IMR-90 (cell line): ENCODE measurements at regions not wholly inside any gene's neighbourhood (a gene's known extent, or its start where the extent isn't known, plus 50 kb on each side); places are given as distances from the start of the nearest gene placed in this dataset.
"Not testable (repeated sequence)": the region's sequence is repeated elsewhere in the genome, so short reads cannot be mapped to it uniquely, and the experiment has no call there.

Experiments
- ATAC-seq: fragments of 200-7000 bp; cut with Tn5 transposase; 2 replicates; pipeline ENCODE4 v1.9.1; 2020; ENCODE audit warnings: low read depth, mild to moderate bottlenecking, moderate library complexity
- BruUV-seq: library from RNA; stranded (reverse); fragments of 400-500 nt; replicated peaks from 2 replicates; lab custom pipeline; 2021; lab: Mats Ljungman, UMichigan
- CTCF ChIA-PET: fragments of 300-600 bp; formaldehyde crosslinking; extraction: SDS; loops from one replicate; lab custom pipeline; 2021; ENCODE audit warnings: antibody characterized with exemption; lab: Yijun Ruan, JAX
- POLR2A ChIA-PET: fragments of 300-600 bp; sonication (Branson Sonifier 250); formaldehyde crosslinking; loops from one replicate; lab custom pipeline; 2022; ENCODE audit warnings: antibody characterized with exemption; ENCODE audit not compliant: unreplicated experiment; lab: Charles Lee
- DNase-seq: peaks from one replicate; pipeline ENCODE4 v3.0.0; 2013
- H2AFZ ChIP-seq: replicated peaks from 2 replicates; pipeline ENCODE3; 2013; ENCODE audit warnings: low read length, mild to moderate bottlenecking; ENCODE audit not compliant: poor library complexity
- H2AK5ac ChIP-seq: 2 replicates; pipeline ENCODE4 v1.6.1; 2013; ENCODE audit warnings: low read depth, low read length, inconsistent platforms
- H2AK9ac ChIP-seq: replicated peaks from 2 replicates; pipeline ENCODE3; 2013; ENCODE audit warnings: mild to moderate bottlenecking, low read depth, low read length, moderate library complexity; ENCODE audit not compliant: poor library complexity
- H2BK120ac ChIP-seq: 2 replicates; pipeline ENCODE4 v1.6.1; 2013; ENCODE audit warnings: low read depth, low read length, inconsistent platforms
- H2BK15ac ChIP-seq: 3 replicates; pipeline ENCODE4 v1.6.1; 2013; ENCODE audit warnings: low read depth, low read length, inconsistent platforms
- H2BK20ac ChIP-seq: 2 replicates; pipeline ENCODE4 v1.6.1; 2013; ENCODE audit warnings: low read depth, mild to moderate bottlenecking, inconsistent platforms, low read length, moderate library complexity
- H2BK5ac ChIP-seq: 2 replicates; pipeline ENCODE4 v1.6.1; 2013; ENCODE audit warnings: mild to moderate bottlenecking, low read depth, low read length, inconsistent platforms; ENCODE audit not compliant: poor library complexity, severe bottlenecking
- H3K14ac ChIP-seq: replicated peaks from 2 replicates; pipeline ENCODE4 v1.6.1; 2013; ENCODE audit warnings: low read depth, low read length, inconsistent platforms
- H3K18ac ChIP-seq: 2 replicates; pipeline ENCODE4 v1.6.1; 2013; ENCODE audit warnings: low read depth, low read length, control low read depth
- H3K23ac ChIP-seq: 2 replicates; pipeline ENCODE4 v1.6.1; 2013; ENCODE audit warnings: low read depth, low read length, inconsistent platforms
- H3K27ac ChIP-seq: 2 replicates; pipeline ENCODE4 v1.5.1; 2013; ENCODE audit warnings: mild to moderate bottlenecking, control low read depth, low read length; ENCODE audit not compliant: insufficient read depth
- H3K27me3 ChIP-seq: 2 replicates; pipeline ENCODE4 v1.6.1; 2013; ENCODE audit warnings: low read length; ENCODE audit not compliant: control insufficient read depth, insufficient read depth
- H3K36me3 ChIP-seq: 2 replicates; pipeline ENCODE4 v1.6.1; 2013; ENCODE audit warnings: low read length, mixed read lengths; ENCODE audit not compliant: control insufficient read depth, insufficient read depth
- H3K4ac ChIP-seq: 2 replicates; pipeline ENCODE4 v1.6.1; 2013; ENCODE audit warnings: low read depth, low read length, inconsistent platforms
- H3K4me1 ChIP-seq: 2 replicates; pipeline ENCODE4 v1.6.1; 2013; ENCODE audit warnings: low read length, mixed read lengths; ENCODE audit not compliant: control insufficient read depth, insufficient read depth
- H3K4me2 ChIP-seq: 2 replicates; pipeline ENCODE4 v1.6.1; 2013; ENCODE audit warnings: low read depth, mild to moderate bottlenecking, control low read depth, low read length, moderate library complexity
- H3K4me3 ChIP-seq: 2 replicates; pipeline ENCODE4 v1.5.1; 2013; ENCODE audit warnings: low read depth, mild to moderate bottlenecking, control low read depth, low read length, moderate library complexity; ENCODE audit not compliant: insufficient read depth
- H3K56ac ChIP-seq: 2 replicates; pipeline ENCODE4 v1.6.1; 2013; ENCODE audit warnings: low read length, inconsistent platforms; ENCODE audit not compliant: insufficient read depth; ENCODE audit errors: extremely low read depth
- H3K79me1 ChIP-seq, 2 experiments: 2 replicates each; pipeline ENCODE4 v1.6.1; 2013; ENCODE audit warnings: low read length in 2 of 2, inconsistent platforms in 1 of 2, low read depth in 1 of 2
- H3K9ac ChIP-seq: 2 replicates; pipeline ENCODE4 v1.6.1; 2013; ENCODE audit warnings: low read depth, low read length, control low read depth
- H3K9me1 ChIP-seq: 2 replicates; pipeline ENCODE4 v1.6.1; 2013; ENCODE audit warnings: low read length, inconsistent platforms; ENCODE audit not compliant: insufficient read depth
- H3K9me3 ChIP-seq: 2 replicates; pipeline ENCODE4 v1.6.1; 2013; ENCODE audit warnings: low read length; ENCODE audit not compliant: control insufficient read depth, insufficient read depth
- H4K20me1 ChIP-seq: 2 replicates; pipeline ENCODE4 v1.6.1; 2013; ENCODE audit warnings: low read length, inconsistent platforms; ENCODE audit not compliant: insufficient read depth
- H4K5ac ChIP-seq: 2 replicates; pipeline ENCODE4 v1.6.1; 2013; ENCODE audit warnings: mild to moderate bottlenecking, low read depth, low read length, control low read depth
- H4K8ac ChIP-seq, 2 experiments: 2 replicates each; pipeline ENCODE4 v1.6.1; 2013; ENCODE audit warnings: low read depth in 2 of 2, low read length in 2 of 2, control low read depth in 1 of 2, inconsistent platforms in 1 of 2
- H4K91ac ChIP-seq: 2 replicates; pipeline ENCODE4 v1.6.1; 2013; ENCODE audit warnings: low read depth, low read length, inconsistent platforms; ENCODE audit not compliant: insufficient read depth
- WGBS, 2 experiments: methylation state at CpG; one replicate each; pipeline versions ENCODE4 v1.1.5 to v1.1.7; 2013; ENCODE audit warnings: missing lambda C conversion rate in 2 of 2; ENCODE audit not compliant: insufficient read length in 1 of 2; ENCODE audit errors: extremely low coverage in 2 of 2; 5-methylcytosine and 5-hydroxymethylcytosine counted together
- dilution Hi-C: fragments of 300-500 bp; cut with HindIII; formaldehyde crosslinking; loops from one replicate; pipeline ENCODE4 v1.14.3; 2018; ENCODE audit warnings: low sequenced_read_pairs; ENCODE audit not compliant: unreplicated experiment
- in situ Hi-C: fragments of 300-500 bp; cut with MboI; formaldehyde crosslinking; loops from 3 replicates; pipeline ENCODE4 v1.14.3; 2019; ENCODE audit warnings: low sequenced_read_pairs, inconsistent platforms, mixed read lengths
- intact Hi-C: fragments of 100-400 bp; cut with micrococcal nuclease; formaldehyde crosslinking; loops from 2 replicates; pipeline ENCODE4 v1.10.0; 2022

- H4K20me1 ChIP-seq, H3K4me1 ChIP-seq, H2BK15ac ChIP-seq, H2BK120ac ChIP-seq, H2AK5ac ChIP-seq, H3K27ac ChIP-seq, H3K9ac ChIP-seq, H3K23ac ChIP-seq, BruUV-seq, H3K9me1 ChIP-seq, DNase-seq, H2BK20ac ChIP-seq, in situ Hi-C loops, ATAC-seq, intact Hi-C loops, H3K4me2 ChIP-seq, H2BK5ac ChIP-seq, H4K5ac ChIP-seq, H3K18ac ChIP-seq, H3K9me3 ChIP-seq, CTCF ChIA-PET, POLR2A ChIA-PET, H3K14ac ChIP-seq, H4K91ac ChIP-seq, H3K79me1 ChIP-seq, H2AFZ ChIP-seq, H2AK9ac ChIP-seq, H4K8ac ChIP-seq, H3K56ac ChIP-seq, H3K4me3 ChIP-seq, H3K4ac ChIP-seq, H3K27me3 ChIP-seq, dilution Hi-C loops: not testable (repeated sequence)
- peaks cover 26% of the 10 kb centered on the region for H3K36me3 ChIP-seq
- no CpG with 5 or more reads among the region's 3 CpGs for WGBS, 2 experiments
Observed at GRCh38 chr6:144441801-144442200, 156.7 kb downstream of the UTRN start.
